SK-N-MC (cell line): ENCODE measurements at regions not wholly inside any gene's neighbourhood (a gene's known extent, or its start where the extent isn't known, plus 50 kb on each side); places are given as distances from the start of the nearest gene placed in this dataset.

Experiments used
- EZH2 ChIP-seq: fragments of 200-600 bp; sonication (generic); IDR thresholded peaks from one replicate; pipeline ENCODE4 v1.6.1; 2017; ENCODE audit warnings: antibody characterized with exemption
- FOXP2 ChIP-seq: optimal IDR thresholded peaks from 2 replicates; pipeline ENCODE3; 2011; ENCODE audit warnings: mild to moderate bottlenecking, moderate library complexity; ENCODE audit not compliant: insufficient read depth; ENCODE audit errors: extremely low read length, control extremely low read depth
- POLR2AphosphoS5 ChIP-seq: IDR thresholded peaks from 2 replicates; pipeline ENCODE4 v1.6.1; 2012; ENCODE audit warnings: mild to moderate bottlenecking, low read depth, low read length, borderline replicate concordance

DNA sequence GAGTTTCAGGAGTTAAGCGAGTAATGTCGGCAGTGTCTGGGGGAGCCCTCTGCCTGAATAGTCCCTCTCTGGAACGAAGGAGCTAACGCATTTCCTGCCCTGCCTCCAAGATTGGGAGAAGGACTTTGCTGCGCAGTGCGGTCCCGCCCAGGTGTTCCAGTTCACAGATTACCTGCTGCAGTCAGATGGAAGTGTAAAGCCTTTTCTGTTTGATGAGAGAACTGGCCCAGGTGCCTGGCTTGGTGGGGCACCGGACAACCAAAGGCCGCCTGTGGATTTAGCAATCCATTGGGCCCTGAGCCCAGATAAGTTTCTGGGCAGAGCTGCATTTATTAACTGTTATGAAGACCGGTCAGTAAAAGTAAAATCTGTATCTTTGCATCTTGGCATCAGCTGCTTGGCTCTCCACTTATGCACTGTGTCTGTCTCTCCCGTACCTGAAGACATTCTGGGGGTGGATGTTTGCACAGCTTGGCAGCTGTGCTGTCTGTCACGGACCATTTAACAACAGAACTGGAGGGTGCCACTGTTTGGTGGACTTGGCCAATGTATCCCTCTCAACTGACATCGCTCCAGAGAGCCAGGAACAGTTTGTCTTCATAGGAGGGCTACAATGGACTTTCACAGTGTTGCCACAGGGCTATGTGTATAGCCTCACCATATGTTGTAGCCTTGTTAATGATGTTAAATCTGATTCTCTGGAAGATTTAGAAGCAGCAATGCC is 654.7 kb upstream of the ZWINT start:
- TF ChIP-seq EZH2 (no peak), POLR2AphosphoS5 (no peak), FOXP2 (no peak)
